Activated CD4-positive, alpha-beta T cell treated with anti-CD3 and anti-CD28 coated beads for 24 hours (primary cell): ENCODE measurements at regions not wholly inside any gene's neighbourhood (a gene's known extent, or its start where the extent isn't known, plus 50 kb on each side); places are given as distances from the start of the nearest gene placed in this dataset.

Experiments
- DNase-seq, 2 donors: peaks; one replicate each; pipeline ENCODE4 v3.0.0-alpha.2; 2020; ENCODE audit warnings: low read depth in 2 of 2

DNA sequence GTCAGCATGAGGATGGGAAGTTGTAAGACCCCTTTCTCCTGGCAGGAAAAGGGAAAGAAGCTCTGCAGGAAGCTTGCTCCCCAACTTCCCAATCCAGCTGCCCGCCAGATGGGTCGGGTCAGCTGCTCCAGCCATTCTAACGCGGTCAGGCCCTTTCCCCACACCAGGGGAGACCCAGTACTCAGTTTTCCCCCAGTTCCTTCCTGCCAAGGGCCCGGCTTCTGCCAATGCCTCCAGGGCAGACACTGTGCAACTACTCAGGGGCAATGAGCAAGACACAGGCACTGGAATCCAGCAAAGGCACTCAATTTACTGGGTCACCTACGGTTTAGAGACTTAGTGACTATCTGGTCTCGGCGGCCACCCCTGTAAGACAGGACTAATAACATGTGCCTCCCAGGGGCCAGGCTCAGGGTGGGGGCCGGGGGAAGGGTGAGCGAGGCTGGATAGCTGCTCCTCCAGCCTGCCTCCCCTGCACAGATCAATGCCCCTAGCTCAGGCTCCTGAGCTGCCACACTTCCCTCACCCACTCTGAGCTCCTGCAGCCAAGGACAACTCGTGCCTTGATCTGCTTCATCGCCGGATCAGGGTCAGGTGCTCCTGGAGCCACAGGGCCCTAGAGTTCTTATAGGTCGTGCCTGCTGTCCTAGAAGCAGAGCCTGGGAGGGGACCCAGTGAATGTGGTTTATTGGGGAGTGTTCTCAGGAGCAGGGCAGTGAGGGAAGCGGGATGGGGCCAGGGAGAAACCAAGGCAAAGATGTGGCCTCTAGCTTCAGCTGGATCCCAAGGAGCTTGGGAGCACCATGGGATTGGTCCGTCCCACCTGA is 171.1 kb downstream of the ZFP36L2 start:
- DNase-seq = no peak

DNA sequence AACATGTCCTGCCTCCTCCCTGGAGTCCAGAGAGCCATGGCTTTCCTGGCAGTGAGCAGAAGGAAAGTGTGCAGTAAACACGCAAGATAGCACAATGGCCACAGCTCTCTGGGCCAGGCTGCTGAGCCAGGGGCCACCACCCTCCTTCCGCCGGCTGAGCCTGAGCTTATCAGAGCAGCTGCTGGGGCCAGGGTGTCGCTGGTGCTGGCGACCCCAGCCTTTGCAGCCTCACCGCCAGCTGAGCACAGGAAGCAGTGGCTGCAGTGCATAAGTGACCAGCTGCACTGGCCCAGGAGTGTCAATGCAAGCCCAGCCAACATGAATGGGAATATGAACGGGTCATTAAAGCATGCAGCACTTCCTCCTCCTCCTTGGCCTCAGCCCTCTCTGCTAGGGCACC is 172.0 kb downstream of the ZFP36L2 start:
- DNase-seq = no peak

DNA sequence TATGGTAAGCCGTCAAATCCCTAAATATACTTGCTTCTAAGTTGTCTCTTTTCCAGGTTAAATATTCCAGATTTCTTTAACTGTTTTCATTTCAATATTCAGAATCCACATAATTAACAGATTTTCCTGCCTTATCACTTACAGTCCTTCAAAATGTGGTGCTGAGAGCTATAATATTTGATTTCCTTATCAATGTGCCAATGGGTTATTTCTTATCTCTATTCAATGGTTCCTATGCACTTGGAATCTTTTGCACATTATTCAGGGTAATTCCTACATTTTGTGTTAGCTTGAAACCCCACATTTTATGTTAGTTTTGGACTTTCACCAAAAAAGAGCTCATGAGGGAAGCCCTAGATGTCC is 173.5 kb downstream of the ZFP36L2 start:
- DNase-seq = no peak

DNA sequence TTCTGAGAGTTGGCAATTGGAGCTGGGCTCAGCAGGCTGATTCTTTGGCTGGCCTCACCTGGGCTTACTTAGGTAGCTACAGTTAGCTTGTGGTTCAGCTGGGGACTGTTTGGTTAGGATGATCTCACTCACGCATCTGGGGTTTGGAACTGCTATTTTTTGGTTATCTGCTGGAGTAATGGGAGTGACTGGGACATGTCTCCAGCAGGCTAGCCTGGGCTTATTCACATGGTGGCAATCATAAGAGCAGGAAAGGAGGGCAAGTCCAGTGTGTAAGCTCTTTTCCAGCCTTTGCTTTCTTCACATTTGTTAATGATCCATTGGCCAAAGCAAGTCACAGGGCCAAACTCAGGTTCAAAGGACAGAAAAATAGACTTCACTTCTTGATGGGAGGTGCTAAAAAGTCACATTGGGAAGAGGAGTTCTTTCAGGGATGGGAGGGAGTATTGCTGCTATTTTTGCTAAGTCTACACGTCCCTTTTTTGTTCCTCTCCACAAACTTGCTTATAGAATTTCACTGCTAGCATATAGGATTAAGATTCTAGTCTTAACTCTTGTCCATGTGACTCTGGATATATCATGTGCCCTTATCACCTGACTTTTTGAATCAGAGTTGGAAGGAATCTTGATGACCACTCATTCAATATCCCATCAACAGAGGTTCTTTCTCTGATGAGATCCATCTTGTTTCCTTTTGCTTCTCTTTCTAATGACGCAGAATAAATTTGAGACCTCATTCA is 174.0 kb downstream of the ZFP36L2 start:
- DNase-seq = no peak

DNA sequence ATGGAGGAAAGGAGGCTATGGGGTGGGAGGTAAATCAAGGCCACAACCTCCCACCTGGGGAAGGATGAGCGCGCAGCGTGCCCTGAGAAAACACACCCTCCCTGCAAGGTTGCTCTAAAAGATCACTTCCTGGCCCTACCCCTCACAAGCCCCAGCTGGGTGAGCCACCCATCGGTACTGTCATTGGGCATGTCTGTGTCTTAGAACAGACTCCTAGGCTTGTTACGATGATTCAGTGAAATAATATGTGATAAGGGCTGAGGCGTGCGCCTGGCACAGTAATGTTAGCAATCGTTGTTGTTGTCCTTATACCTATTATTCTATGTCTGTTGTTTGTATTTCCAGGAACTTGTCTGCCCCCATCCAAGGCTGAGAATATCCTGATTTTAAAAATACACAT is 175.1 kb downstream of the ZFP36L2 start:
- DNase-seq = no peak

DNA sequence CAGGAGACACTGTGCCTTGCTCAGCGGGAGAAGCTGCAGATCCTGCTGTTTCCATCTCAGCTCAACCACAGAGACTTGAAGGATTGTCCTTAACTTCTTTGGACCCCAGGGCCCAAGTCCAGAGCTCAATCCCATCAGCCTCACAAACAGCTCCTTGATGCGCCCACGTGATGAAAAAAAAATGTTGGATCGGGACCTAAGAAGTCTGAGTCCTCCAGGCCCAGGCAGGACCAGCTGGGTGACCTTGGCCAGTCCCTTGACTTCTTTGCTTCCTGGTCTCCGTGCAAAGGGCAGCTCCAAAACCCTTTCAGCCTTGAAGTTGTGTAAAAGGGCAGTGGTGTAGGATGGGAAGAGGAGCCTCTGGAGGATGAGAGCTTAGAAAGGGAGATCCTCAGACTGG is 175.5 kb downstream of the ZFP36L2 start:
- DNase-seq = no peak

DNA sequence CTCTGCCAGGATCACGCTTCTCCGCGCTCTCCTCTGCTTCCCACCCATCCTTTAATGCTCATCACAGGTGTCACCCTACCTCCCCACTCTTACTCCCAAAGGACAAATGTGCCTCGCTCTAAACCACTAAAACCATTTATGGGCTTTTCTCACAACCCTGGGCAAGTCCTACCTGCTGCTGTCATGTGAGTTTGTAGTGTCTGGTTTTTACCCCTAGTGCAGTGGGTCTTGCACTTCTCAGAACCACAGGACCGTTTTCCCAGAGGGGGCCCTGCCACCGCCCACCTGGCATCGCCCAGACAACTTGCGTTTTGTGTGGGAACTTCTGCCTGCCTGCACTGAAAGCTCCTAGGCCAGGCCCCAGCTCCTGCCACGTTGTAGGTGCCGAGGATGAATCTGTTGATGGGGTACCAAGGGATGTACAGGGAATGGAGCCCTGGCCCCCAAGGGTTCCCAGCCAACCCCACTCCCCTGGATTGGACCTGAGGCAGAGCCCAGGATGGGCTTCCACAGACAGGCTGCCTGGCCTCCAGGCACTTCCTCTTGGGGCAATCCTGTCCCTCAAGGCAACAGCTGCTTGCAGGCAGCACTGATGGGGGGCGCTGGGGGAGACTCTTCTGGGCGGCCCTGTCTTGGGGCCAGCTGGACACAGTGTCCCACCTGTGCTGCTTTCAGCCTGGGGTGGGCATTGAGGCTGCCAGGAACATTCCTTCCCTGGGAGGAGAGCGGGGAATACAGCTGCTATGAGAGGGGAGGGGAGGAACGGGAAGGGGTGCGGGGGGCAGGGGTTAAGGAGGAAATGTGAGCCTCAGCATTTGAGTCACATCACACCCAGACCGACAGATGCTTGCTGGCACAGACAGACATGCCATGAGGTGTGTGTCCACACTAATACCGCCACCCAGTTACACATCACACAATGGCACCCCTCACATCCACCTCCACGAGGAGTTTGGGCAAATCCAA is 176.3 kb downstream of the ZFP36L2 start:
- DNase-seq = no peak

DNA sequence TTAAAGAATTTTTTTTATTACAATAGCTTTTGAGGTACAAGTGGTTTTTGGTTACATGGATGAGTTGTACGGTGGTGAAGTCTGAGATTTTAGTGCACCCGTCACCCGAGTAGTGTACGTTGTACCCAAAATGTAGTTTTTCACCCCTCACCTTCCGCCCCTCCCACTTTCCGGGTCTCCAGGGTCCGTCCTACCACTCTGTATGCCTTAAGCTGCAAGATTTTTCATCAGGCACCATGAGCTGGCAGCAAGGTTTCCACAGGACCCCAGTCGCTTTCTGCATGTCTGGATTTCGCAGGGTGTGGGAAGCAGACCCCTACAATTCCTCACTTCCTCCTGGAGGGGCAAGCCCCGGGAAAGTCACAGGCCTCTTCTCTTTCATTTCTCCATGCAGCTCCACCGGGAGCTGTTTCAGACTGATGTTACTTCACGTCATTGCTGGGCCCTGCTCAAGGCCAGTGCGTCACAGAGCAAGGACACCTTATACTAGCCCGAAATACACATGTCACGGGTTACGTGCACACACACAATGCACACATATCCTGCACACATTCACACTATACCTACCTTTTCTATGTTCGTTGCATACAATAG is 179.1 kb downstream of the ZFP36L2 start:
- DNase-seq = no peak

DNA sequence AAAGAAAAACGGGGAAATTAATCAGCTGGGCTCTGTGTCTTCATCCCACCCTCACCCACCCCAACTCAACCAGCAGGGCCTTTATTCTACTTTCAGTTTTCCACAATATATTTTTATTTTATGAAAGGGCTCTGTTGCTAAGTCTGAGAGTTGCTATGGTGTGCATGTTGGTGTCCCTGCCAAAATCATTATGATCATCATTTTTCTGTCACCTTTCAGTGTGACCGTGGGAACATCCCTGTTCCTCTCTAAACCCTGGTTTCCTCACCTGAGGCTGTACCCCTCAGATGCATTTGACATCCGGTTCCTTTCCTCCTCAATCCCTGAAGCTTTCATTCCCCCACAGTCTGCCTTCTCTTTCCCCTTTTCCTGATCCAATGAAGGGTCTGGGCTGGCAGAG is 180.5 kb downstream of the ZFP36L2 start:
- DNase-seq = no peak

DNA sequence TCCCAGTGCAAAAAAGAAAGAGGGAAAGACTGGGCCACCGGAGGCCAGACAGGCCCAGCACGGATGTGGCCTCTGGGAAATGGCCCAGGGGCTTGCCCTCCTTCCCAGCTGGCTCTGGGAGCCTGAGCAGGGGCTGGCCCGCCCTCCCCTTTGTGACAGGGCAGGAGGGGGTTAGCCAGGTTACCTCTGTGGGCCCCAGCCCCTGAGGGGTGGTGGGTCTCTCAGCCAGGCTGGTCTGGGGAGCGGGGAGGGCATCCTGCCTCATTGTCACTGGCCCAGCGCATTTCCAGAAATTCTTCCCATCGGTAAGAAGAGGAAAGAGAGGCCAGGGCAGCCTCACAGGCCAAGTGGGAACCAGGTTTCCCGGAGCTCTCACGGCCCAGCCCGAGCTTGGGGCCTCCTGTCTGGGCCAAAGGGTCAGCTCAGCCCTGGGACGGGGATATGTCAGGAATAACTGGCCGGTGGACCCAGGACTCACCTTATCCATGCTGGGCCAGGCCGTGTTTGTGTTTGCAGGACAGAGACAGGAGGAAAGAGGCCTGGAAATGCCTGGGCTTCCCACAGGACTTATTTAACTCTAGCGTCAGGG is 182.2 kb downstream of the ZFP36L2 start:
- no peak for DNase-seq

DNA sequence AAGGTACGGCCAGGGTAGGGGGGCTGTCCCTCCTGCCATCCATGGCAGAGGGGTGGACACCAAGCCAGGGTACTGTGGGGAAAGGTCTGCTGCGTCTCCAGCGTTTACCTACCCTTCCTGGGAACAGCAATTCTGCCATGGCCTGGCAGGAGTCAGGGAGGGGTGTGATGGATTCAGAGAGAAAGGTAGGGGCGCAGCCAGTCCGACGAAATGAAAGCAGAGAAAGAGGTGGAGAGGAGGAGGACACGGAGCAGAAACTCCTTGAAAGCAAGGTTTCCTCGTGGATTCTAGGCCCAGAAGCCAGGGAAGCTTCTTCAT is 182.9 kb downstream of the ZFP36L2 start:
- DNase-seq = no peak

DNA sequence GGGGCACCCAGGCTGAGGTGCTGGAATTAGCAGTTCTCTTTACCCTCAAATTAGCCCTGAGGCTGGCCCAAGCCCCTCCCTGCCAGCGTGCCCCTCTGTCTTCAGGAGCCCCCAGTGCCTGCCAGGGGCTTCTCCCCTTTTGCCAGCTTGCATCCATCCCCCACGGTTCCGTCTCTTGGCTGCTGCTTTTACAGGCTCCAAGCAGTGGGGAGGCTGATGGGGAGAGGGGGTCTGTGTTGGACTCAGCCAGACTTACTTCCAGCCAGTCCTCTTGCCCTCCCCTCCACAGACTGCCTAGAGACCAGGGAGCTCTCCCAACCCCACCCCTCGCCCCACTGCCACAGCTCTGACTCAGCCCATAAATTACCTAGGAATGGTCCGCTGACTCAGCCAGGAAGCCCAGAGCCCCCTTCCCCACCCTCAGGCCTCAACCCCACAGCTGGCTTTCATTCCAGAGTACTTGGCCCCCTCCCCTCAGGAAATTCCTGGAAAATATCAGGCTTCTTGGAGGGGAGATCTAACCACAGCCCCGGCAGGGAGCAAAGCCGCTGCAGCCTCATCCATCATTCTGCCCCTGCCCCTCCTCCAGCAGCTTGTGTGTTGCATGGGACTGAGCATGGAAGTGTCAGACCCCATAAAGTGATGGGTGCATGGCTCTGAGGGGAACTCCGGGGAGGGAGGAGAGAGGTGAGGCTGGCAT is 184.6 kb downstream of the ZFP36L2 start:
- DNase-seq = no peak

DNA sequence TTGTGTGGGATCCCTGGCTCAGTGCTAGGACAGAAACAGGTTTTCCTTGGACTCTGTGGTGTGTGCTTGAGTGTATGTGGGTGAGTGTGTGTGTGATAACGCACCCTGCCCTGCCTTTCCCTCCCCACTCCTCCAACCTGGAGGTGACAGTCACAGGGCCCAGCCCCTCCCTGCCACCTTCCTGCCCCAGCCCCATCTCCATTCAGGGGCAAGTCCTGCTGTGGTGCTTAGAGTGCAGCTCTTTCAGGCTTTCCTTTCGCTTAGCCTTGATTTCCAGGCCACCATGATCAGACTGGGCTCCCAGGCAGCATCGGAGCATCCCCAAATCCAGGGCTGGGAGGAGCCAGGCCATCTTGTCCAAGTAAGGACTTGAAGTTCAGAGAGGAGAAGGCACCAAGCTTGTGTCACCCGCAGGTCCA is 185.2 kb downstream of the ZFP36L2 start:
- no peak for DNase-seq

DNA sequence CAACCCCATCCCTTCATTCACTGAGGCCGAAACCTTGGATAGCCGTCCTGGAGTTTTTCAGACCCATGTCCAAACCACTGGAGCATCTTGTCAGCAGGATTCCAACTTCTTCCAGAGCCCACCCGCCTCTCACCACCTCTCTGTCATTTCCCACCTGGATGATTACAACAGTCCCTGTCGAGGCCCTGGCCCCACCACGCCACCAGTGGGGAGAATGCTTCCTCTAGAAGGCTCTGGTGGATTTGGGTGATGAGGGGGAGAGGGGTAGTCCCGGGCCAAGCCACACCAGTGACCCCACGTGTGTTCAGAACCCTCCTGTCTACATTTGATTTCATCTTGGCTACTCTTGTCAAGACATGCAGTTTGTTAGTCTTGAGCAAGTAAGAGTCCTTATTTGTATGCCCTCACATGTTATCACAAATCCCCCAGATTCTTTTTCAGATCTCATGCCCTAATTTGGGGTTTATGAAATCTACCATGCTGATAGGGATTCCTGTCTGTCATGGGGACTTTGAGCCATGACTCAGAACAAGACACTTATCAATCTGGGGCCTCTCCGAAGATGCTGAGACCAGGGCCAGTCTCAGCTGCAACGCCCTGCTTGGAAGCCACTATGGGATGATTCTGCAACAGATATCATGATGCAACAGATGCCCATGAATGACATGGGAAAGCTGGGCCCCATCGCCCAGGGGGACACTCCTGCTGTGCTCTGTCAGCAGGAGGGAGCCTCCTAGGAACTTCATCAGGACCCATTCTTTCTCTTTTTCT is 186.1 kb downstream of the ZFP36L2 start:
- DNase-seq = no peak

DNA sequence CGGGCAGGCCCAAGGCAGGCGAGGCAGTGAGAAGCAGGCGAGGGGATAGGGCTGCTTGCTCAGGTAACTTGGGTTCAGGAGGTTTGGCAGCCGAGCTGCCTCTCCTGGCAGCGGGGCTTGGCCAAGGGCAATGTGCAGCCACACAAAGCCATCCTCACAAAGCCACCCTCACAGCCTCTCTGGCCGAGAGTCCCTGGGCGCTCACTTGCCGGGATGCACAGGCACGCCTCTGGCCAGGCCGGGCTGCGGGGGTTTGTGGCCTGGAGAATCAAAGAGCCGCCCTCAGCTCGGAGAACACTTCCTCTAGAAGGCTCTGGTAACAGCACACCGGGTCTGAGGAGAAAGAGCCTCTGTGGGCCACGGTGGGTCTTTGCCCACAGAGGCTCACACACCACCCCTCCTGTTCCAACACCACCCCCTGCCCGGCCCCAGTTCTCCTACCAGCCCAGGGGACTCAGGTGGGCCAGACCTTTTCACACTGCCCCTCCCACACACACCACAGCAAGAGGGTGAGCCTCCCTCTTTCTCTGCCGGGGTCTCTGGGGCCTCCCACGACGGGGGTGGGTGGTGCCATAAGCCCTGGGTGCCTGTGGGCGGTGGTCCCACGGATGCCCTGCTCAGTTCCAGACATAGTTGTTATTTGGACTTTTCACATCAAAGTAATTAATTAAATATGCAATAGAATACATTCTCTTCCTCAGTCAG is 186.9 kb downstream of the ZFP36L2 start:
- no peak for DNase-seq

DNA sequence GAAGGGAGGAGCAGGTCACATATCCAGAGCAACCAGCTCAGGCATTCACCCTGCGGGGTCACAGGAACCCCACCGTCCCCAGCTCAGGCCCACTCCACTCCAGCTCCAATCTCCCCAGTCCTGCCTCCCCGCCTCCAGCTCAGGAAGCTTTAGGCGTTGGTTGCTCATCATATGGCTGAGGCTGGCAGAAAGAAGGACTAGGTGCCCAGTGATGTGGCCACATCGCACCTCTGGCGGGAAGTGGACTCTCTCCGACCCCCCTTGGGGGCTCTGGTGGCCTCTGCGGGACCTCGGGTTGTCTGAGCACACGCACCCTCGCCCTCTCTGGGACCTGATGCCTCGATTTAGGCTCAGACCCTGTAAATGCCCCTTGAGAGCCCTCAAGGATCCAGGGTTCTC is 187.7 kb downstream of the ZFP36L2 start:
- DNase-seq = no peak

DNA sequence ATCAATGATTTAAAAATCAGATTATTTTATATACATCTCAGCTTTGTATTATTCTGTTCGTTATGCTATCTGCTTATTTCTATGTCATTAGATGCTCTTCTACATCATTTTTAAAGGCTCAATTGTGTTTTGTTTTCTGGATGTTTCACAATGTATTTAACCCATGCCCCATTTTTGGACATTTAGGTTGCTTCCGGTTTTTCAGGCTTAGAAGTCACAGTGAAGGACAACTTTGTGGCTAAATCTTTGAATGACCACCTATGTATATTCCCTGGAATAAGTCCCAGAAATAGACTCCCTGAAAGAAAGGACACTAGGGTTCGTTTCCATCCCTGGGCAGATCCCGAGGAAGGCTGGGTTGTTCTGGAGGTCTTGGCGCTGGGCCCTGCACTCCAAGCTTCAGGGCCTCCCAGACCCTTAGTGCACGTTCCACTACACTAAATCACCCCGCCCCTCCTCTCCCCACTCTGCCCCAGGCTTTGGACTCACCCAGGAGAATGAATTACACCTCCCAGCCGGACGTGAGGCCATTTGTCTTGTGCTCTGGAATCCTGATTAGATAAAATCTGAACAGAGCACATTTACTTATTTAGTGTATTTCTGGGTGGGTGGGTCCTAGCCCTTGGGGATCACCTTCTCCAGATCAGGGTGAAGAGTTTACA is 188.2 kb downstream of the ZFP36L2 start:
- DNase-seq = no peak

DNA sequence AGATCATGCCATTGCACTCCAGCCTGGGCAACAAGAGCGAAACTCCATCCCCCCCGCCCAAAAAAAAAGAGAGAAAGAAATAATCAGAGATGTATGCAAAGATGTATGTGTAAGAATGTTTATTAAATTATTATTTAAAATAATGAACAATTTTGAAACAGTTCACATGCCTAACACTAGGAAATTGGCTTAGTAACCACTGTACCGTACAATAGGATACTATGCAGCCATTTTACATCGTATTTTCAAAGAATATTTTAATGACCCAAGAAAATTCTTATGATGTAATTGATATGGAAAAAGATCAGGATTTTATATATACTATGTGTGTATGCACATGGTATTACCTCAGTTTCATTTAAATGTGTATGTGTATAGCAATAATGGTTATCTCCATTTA is 190.5 kb downstream of the ZFP36L2 start:
- no peak for DNase-seq

DNA sequence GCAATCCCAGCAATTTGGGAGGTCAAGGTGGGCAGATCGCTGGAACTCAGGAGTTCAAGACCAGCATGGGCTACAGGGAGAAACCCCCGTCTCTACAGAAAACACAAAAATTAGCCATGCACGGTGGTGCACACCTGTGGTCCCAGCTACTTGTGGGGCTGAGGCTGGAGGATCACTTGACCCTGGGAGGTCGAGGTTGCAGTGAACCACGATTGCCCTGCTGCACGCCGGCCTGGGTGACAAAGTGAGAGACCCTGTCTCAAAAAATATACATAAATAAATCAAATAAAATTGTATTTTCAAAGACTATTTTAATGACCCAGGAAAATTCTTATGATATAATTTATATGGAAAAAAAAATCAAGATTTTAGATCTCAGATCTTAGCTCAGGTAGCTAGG is 191.5 kb downstream of the ZFP36L2 start:
- no peak for DNase-seq
